Stimulated activated CD4-positive, alpha-beta T cell treated with anti-CD3 and anti-CD28 coated beads, Interleukin-4, amount 100 ng/mL, for 48 hours (primary cell): ENCODE measurements at regions not wholly inside any gene's neighbourhood (a gene's known extent, or its start where the extent isn't known, plus 50 kb on each side); places are given as distances from the start of the nearest gene placed in this dataset.
"Not testable (repeated sequence)": the region's sequence is repeated elsewhere in the genome, so short reads cannot be mapped to it uniquely, and the experiment has no call there.

Experiments
- DNase-seq, 2 donors: peaks; one replicate each; pipeline ENCODE4 v3.0.0-alpha.2; 2020; ENCODE audit warnings: low read depth in 2 of 2

GRCh38 chr3:34646911-34647460, 848.6 kb downstream of the PDCD6IP start:
- DNase-seq, result no peak

- no peak for DNase-seq
Measured at GRCh38 chr3:34650131-34650530, 851.7 kb downstream of the PDCD6IP start.

GRCh38 chr3:34668915-34669314, 870.5 kb downstream of the PDCD6IP start:
- no peak for DNase-seq

GRCh38 chr3:34669490-34669889, 871.1 kb downstream of the PDCD6IP start:
- no peak for DNase-seq

GRCh38 chr3:34675383-34676120, 877.1 kb downstream of the PDCD6IP start:
- DNase-seq, result no peak

DNA sequence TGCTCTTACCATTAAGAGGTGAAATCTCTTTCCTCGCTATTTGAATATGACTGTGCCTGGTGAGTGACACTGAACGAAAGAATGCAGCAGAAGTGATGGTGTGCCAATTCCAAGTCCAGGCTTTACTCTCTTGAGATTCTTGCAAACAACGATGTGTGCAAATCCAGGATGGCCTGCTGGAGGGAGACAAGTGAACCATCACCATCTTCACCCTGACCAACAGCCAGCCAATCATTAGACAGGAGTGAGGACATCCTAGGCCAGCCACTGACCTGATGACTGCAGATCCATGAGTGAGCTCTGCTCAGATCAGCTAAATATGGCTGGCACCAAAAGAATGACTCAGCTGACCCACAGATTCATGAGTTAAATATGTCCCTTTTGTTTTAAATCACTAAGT, 878.0 kb downstream of the PDCD6IP start:
- no peak for DNase-seq

DNA sequence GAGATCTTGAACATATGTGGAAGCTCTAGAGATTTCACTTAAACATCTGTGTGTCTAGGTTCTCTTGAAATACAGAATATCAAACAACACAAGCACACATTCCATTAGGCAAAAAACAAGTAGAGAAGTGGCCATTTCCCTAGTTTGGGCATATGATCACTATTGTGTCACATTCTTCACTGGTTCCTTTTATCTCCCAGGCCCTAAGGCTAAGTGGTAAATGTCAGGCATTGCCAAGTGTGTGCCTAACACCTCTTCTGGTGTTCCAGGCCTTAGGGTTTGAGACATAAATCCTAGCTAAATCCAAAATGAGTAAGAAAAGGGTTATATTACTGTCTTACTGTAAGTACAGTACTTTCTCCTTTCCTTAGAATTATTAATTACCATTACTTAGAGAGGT, 880.1 kb downstream of the PDCD6IP start:
- DNase-seq, result no peak

DNA sequence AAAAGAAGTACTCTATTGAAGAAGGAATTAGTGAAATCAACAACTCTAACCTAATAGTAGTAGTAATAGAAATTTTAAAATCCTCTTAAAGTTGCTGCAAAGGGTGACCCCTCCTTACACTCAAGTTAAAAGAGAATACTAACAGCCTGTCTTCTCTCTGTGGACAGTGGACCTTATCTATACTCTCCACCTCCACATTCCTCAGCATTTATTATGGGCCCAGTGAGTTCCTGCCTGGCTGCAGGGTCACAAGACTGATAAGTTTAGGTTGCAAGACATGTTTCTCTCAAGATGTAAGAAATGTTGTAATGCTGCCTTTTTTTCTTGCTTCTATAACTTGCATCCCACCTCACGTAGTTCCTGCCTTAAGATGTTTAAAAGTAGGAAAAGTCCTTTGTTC, 880.6 kb downstream of the PDCD6IP start:
- DNase-seq, result not testable (repeated sequence)

GRCh38 chr3:34683851-34684250, 885.4 kb downstream of the PDCD6IP start:
- DNase-seq, result peak; percentile 4 to 18

DNA sequence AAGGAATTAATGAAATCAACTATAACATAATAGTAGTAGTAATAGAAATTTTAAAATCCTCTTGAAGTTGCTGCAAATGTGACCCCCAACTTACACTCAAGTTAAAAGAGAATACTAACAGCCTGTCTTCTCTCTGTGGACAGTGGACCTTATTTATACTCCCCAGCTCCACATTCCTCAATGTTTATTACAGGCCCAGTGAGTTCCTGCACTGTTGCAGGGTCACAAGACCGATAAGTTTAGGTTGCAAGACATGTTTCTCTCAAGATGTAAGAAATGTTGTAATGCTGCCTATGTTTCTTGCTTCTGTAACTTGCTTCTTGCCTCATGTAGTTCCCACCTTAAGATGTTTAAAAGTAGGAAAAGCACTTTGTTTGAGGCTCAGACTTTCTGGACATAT, 888.1 kb downstream of the PDCD6IP start:
- DNase-seq, result no peak

DNA sequence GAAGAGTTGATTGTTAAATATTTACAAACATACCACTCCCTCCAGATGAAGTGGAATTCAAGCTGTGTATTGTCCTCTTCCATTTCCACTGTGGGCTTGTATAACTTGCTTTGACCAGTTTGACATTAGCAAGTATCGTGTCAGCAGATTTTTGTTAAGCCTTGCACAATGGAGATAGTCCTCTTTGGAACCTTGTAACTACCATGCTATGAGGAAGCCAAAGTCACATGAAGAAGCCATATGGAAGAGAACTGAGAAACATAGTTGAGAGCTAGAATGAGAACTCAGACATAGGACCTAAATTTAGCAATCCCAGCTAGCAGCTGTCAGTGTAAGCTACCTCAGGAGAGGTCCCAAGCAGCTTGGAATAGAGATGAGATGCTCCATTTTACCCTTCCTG, 889.2 kb downstream of the PDCD6IP start:
- DNase-seq, result no peak

GRCh38 chr3:34696831-34697230, 898.4 kb downstream of the PDCD6IP start:
- no peak for DNase-seq

DNA sequence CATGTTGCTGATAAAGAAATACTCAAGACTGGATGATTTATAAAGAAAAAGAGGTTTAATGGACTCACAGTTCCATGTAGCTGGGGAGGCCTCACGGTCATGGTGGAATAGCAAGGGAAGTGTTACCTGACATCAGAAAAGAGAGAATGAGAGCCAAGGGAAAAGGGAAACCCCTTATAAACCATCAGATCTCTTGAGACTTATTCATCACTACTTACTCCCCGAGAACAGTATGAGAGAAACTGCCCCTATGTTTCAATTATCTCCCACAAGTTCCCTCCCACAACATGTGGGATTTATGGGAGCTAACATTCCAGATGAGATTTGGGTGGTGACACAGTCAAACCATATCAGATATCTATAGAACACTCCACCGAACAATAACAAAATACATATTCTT, 904.6 kb downstream of the PDCD6IP start:
- DNase-seq, result no peak

- no peak for DNase-seq
Measured at GRCh38 chr3:34724916-34725499, 914.3 kb upstream of the ARPP21 start.

- DNase-seq, result no peak
Measured at GRCh38 chr3:34725774-34726173, 913.6 kb upstream of the ARPP21 start.

DNA sequence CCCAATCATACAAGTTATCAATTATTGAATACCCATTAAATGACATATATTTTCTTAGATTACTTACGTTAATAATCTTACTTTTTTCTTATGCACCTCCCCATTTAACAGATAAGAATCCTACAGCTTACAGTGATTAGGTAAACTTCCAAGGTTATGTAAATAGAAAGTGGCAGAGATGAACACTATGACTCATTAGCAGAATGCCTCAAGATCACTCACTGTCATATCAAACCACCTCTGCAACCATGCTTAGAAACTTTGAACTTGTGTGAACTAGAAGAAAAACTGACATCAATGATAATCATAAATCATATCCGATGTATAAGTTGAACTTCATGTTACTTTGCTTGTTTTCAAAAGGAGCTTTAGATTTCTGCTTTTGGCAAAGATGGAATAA, 911.6 kb upstream of the ARPP21 start:
- no peak for DNase-seq

DNA sequence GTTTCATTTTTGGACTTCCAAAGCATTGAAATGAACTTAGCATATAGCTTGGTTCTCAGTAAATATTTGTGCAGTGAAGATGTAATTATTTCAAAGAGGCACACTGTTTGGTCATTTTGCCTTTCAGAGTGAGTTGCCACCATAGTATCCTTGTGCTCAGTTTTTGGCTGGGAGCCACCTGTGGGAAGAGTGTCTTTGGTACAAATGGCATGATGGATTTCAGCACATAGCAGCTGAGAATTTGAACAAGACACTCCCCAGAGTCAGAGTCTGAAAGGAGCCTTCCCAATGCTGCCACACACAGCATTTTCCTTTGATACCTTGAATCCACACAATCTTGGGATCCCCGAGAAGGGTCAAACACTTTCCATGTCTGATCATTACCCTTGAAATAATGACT, 897.2 kb upstream of the ARPP21 start:
- DNase-seq, result no peak

DNA sequence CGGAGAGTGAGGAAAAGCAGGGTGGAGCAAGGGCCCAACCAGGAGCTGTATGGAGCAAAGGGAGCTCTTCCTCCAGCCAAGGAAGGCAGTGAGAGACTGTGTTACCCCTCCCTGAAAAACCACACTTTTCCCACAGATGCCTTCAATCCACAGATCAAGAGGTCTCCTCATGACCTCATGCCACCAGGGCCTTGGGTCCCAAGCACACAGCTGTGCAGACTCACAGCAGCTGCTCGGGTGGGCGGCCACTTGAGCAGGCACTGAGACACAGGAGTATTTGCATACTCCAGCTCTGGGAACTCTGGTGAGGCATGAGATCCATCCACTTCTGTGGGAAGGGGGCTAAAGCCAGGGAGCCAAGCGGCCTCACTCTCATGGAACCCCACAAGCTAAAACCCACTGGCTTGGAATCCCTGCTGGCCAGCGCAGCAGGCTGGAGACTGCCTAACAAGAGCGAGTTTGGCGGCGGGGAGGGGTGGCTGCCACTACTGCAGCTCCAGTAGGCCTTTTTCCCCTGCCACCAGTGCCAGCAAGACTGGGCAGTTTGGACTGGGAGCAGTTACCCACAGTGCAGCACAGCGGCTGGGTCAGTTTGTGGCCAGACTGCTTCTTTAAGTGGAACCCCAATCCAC, 880.6 kb upstream of the ARPP21 start:
- no peak for DNase-seq

DNA sequence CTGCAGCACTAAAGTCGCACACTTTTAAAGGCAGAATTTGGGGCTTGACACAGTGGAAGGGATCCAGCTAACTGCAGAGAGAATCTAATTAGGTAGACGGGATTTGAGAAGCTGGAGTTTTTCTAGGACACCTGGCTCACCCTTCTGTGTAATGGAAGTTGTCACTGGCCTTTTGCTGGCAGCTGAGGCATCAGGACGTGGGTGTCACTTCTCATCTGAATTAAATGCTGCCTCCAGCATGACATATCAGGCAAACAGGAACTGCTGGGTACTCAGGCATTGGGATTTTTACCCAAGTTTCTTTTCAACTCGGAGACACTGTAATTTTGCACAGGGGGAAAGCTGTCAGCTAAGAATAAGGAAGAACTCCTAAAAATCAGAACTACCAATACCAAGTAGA, 861.9 kb upstream of the ARPP21 start:
- no peak for DNase-seq

- DNase-seq, result no peak
Measured at GRCh38 chr3:34779092-34779491, 860.2 kb upstream of the ARPP21 start.

DNA sequence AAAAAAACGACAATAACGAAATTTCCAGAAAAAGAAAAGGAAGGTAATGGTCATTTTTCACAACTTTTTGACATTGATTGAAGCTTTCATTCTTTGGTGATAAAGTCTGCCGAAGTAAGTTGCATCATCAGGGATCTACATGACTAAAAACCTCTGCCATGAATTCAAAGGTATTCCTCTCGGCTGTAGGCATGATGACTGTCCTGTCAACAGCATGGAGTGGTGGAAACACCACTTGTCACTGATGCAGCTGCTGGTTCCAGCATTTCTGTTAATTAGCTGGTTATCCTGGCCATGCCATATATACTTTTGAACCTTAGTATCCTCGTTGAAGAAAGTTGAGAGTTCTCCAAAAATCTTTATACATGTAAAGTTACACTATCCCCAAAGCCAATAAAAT, 859.0 kb upstream of the ARPP21 start:
- no peak for DNase-seq

DNA sequence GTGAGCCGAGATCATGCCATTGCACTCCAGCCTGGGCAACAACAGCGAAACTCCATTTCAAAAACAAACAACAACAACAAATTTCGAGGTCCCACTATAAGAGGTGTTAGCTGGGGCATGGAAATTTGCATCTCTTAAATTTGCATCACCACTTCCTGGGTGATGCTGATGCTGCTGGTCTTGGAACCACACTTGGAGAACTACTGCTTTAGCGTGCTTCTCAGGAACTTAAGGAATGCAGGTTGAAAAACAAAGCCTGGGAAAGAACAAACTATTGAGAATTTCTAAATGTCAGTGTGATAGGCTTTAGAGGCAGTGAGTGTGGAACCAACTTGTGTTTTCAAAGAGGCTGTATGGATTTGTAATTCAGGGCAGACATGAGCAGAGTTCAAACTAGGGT, 858.4 kb upstream of the ARPP21 start:
- no peak for DNase-seq

- no peak for DNase-seq
Measured at GRCh38 chr3:34782871-34783270, 856.5 kb upstream of the ARPP21 start.
